Activated naive CD4-positive, alpha-beta T cell treated with anti-CD3 and anti-CD28 coated beads, Interleukin-2, amount 50 U/mL, for 72 hours (primary cell): ENCODE measurements at regions not wholly inside any gene's neighbourhood (a gene's known extent, or its start where the extent isn't known, plus 50 kb on each side); places are given as distances from the start of the nearest gene placed in this dataset.
"Not testable (repeated sequence)": the region's sequence is repeated elsewhere in the genome, so short reads cannot be mapped to it uniquely, and the experiment has no call there.

Source experiments
- ATAC-seq, 2 donors: fragments of 150-1000 bp; cut with Tn5 transposase; 2 replicates each; pipeline ENCODE4 v1.10.0; 2021; ENCODE audit warnings: mild to moderate bottlenecking in 2 of 2, moderate library complexity in 2 of 2
- DNase-seq, 2 donors: peaks; one replicate each; pipeline ENCODE4 v3.0.0; 2021 to 2022; ENCODE audit warnings: low spot score in 2 of 2
- H3K27ac Mint-ChIP-seq, 2 donors: one replicate each; pipeline ENCODE4 v1.8.0; 2022; ENCODE audit warnings: mild to moderate bottlenecking in 2 of 2, mixed read lengths in 2 of 2
- H3K36me3 Mint-ChIP-seq, 2 donors: one replicate each; pipeline ENCODE4 v1.8.0; 2022; ENCODE audit warnings: mixed read lengths in 2 of 2
- H3K9me3 Mint-ChIP-seq, 2 donors: one replicate each; pipeline ENCODE4 v1.8.0; 2022; ENCODE audit warnings: mixed read lengths in 2 of 2

DNA sequence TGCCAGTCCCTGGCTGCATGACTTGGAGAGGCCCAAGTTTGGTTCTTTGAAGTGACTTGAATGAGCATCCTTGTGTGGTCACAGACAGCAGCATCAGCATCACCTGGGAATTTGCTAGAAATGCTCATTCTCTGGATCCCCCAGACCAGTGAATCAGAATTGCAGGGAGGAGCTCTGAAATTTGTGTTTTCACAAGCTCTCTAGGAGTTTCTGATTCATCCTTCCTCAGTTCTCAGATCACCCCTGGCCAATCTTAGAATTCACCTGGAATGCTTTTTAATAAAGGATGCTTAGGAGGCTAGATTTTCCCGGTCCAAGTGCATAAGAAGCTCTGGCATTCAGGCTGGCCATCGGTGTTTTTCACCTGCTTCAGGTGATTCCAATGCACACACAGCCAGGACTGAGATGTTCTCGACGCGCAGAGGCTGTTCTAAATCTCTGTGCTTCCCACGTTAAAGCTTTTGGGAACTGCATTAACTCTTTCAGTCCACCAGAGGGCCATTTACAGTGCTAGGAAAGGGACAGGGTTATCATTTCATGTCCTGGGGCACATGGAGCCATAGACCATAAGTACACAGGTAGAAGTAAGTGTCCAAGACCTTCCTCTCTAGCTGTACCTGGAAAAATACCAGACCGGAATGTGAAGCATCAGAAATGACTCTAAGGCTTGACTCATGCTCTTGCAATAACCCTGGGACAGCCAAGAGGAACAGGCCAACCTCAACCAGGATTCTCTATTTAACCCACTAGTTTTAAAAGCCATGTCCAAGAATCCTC, 85.7 kb upstream of the XYLT1 start:
- ATAC-seq = peak; percentile 33 to 60
- Mint-ChIP-seq H3K36me3 (no peaks in the 10 kb centered on the region), H3K9me3 (no peaks in the 10 kb centered on the region), H3K27ac (no peak overlapping the region)
- no peak for DNase-seq

GRCh38 chr16:17555176-17555575, 84.4 kb upstream of the XYLT1 start:
- H3K27ac Mint-ChIP-seq = peak overlapping the region in 1 of 2 donors; percentile 13

GRCh38 chr16:17552351-17552750, 81.6 kb upstream of the XYLT1 start:
- no peak for DNase-seq
- no peak overlapping the region for H3K27ac Mint-ChIP-seq
- H3K36me3 Mint-ChIP-seq = no peaks in the 10 kb centered on the region
- H3K9me3 Mint-ChIP-seq = no peaks in the 10 kb centered on the region
- no peak for ATAC-seq

More at GRCh38 chr16:17555176-17555575, 84.4 kb upstream of the XYLT1 start:
- DNase-seq (no peak), ATAC-seq (peak in 1 of 2 donors; percentile 28)
- H3K36me3 Mint-ChIP-seq = no peaks in the 10 kb centered on the region
- no peaks in the 10 kb centered on the region for H3K9me3 Mint-ChIP-seq

GRCh38 chr16:17551682-17552081, 80.9 kb upstream of the XYLT1 start:
- not testable (repeated sequence) for H3K9me3 Mint-ChIP-seq, H3K27ac Mint-ChIP-seq, DNase-seq, H3K36me3 Mint-ChIP-seq, ATAC-seq

DNA sequence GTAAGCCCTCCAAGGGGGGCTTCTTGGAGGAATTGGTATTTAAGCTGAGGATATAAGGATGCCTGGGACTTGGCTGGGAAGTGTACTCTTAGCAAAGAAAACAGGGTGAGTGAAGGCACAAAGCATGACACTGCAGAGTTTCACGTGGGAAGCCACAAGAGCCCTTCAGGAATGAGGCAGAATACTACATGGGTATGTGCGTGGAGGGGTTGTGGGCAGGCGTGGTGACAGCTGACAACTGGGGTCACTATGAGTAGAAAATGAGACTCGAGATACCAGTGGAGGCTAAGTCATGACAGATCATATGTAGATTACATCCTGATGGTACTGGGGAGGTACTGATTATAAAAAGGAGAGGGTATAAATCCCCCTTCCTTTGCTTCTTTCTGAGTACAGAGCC, 78.1 kb upstream of the XYLT1 start:
- no peak for DNase-seq
- peaks cover 0 to 9% of the 10 kb centered on the region in 2 donors for H3K9me3 Mint-ChIP-seq
- H3K36me3 Mint-ChIP-seq = no peaks in the 10 kb centered on the region
- no peak overlapping the region for H3K27ac Mint-ChIP-seq
- ATAC-seq = peak in 1 of 2 donors; percentile 31

DNA sequence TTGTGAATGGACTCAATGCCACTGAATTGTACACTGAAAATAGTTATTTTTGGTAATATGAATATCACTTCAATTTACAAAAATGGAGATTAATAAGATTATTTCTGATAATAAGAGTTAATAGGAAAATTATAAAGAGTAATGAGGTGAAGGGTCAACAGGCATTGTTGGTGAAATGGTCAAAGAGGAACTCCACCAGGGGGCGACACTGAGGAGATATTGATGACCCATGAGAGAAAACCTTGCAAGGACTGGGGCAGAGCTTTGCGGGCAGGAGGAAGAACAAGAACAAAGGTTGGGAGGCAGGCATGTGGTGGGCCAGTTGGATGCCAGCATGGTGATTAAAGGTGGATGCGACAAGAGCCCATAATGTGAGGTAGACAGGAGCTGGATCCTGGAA, 74.0 kb upstream of the XYLT1 start:
- peak in 1 of 2 donors; percentile 9 for DNase-seq

DNA sequence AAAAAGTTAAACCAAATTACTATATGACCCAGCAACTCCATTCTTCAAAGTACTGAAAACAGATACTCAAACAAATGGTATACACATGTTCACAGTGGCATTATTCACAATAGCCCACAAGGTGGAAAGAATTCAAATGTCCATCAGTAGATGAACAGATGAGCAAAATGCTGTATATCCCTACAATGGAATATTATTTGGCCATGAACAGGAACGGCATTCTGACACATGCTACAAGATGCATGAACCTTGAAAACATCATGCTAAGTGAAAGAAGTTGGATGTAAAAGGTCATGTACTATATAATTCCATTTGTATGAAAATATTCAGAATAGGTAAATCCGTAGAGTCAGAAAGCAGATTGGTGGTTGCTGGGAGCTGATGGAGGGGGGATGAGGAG, 73.5 kb upstream of the XYLT1 start:
- ATAC-seq (no peak), DNase-seq (no peak)
- Mint-ChIP-seq H3K9me3 (peaks cover 0 to 9% of the 10 kb centered on the region in 2 donors), H3K36me3 (no peaks in the 10 kb centered on the region), H3K27ac (no peak overlapping the region)

More for the DNA sequence above, 74.0 kb upstream of the XYLT1 start:
- H3K9me3 Mint-ChIP-seq = peaks cover 0 to 9% of the 10 kb centered on the region in 2 donors
- H3K27ac Mint-ChIP-seq = no peak overlapping the region
- no peaks in the 10 kb centered on the region for H3K36me3 Mint-ChIP-seq
- ATAC-seq = no peak

- Mint-ChIP-seq H3K27ac (no peak overlapping the region), H3K9me3 (peaks cover 0 to 9% of the 10 kb centered on the region in 2 donors)
- ATAC-seq = no peak
Observed at GRCh38 chr16:17543073-17543472, 72.3 kb upstream of the XYLT1 start.

GRCh38 chr16:17541324-17541723, 70.6 kb upstream of the XYLT1 start:
- ATAC-seq (no peak), DNase-seq (no peak)
- no peak overlapping the region for H3K27ac Mint-ChIP-seq
- peaks cover 0 to 9% of the 10 kb centered on the region in 2 donors for H3K9me3 Mint-ChIP-seq
- H3K36me3 Mint-ChIP-seq = no peaks in the 10 kb centered on the region

More at GRCh38 chr16:17543073-17543472, 72.3 kb upstream of the XYLT1 start:
- no peak for DNase-seq
- no peaks in the 10 kb centered on the region for H3K36me3 Mint-ChIP-seq

DNA sequence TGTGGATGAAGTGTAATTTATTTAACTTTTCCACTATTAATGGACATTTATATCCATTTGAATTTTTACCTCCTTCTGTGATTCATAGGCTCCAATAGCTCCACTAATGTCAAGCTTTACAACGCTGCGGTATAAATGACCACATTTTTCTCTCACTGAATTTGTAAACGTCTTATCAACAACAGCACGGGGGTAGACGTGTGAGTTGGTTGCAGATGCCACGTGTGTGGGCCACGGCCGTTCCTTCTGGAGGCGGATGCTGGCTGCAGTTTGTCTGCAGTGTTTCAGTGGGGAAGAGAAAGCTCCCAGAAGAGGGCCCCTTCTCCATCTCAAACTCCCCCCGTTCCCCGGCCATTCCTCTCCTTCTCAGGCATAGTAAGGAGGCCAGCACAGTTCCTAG, 68.2 kb upstream of the XYLT1 start:
- no peaks in the 10 kb centered on the region for H3K9me3 Mint-ChIP-seq
- DNase-seq (no peak), ATAC-seq (no peak)
- no peak overlapping the region for H3K27ac Mint-ChIP-seq
- no peaks in the 10 kb centered on the region for H3K36me3 Mint-ChIP-seq

DNA sequence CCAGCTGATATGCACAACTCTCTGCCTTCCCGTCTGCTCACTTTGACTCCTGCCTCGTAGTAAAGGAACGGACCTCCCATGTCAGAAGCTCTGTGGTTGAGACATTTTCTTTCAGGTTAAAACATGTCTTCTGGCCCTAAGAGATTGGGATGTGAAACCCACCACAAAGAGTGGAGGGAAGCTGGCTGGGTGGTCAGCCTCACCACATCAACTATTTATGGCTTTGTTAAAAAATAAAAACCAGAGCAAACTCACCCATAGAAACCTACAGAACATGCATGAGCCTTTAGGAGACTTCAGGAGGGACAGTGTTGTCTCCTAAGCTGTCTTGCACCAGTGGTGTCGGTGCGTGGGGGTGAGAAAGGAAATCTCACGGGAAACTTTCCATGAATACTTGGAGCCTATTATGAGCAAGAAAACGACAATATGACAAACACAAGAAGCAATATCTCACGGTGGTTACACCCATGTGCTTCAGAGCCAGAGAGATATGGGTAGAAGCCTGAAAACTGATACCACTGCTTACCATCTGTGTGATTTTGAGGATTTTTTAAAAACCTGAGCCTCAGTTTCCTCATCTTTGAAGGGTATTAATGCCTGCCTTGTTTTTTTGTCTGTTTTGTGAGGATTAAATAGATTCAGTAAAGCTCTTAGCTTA, 61.7 kb upstream of the XYLT1 start:
- Mint-ChIP-seq H3K9me3 (no peaks in the 10 kb centered on the region), H3K27ac (peak overlapping the region in 1 of 2 donors; percentile 17), H3K36me3 (no peaks in the 10 kb centered on the region)
- ATAC-seq (no peak), DNase-seq (no peak)

DNA sequence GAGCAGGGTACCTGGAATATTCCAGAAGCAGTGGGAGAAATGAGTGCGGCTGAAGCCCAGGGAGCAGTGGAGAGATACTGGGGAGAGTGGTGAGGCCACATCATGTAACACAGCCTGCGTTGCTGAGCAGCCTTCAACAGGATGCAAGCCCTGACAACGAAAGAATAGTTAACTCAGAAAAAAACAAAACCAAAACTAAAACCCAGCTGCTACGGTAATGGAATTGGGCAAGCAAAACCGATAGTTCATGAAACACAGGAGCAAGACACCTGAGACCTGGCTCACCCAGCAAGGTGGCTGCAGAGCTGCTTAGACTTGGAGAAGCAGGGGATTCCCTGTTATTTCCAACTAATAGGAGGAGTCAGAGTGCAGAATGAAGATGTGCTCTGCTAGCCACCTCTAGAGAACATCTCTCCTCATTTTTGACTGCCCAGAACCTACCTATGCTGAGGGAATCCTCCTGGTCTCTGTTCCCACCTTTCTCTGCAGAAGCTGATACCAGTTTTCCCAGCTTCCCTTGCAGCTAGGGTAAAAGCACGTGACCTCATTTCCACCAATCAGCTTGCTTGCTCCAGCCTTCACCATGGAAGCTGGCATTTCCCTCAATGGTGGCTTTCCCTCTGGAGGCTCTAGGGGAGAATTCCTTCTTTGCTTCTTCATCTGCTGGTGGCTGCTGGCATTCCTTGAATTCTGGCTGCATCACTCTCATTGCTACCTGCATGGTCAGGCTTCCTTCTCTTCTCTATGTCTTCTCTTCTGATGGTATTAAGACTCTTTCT, 59.4 kb upstream of the XYLT1 start:
- DNase-seq (peak in 1 of 2 donors; percentile 13), ATAC-seq (peak; percentile 91)
- no peaks in the 10 kb centered on the region for H3K36me3 Mint-ChIP-seq
- H3K27ac Mint-ChIP-seq = peak overlapping the region; percentile 69 to 82
- no peaks in the 10 kb centered on the region for H3K9me3 Mint-ChIP-seq

- Mint-ChIP-seq H3K36me3 (no peaks in the 10 kb centered on the region), H3K27ac (peak overlapping the region in 1 of 2 donors; percentile 15), H3K9me3 (no peaks in the 10 kb centered on the region)
- no peak for ATAC-seq
- no peak for DNase-seq
Observed at GRCh38 chr16:17526956-17527937, 56.5 kb upstream of the XYLT1 start.

- ATAC-seq = no peak
- Mint-ChIP-seq H3K9me3 (no peaks in the 10 kb centered on the region), H3K27ac (no peak overlapping the region), H3K36me3 (no peaks in the 10 kb centered on the region)
- no peak for DNase-seq
Observed at GRCh38 chr16:17524656-17525055, 53.9 kb upstream of the XYLT1 start.

- Mint-ChIP-seq H3K27ac (no peak overlapping the region), H3K36me3 (no peaks in the 10 kb centered on the region), H3K9me3 (no peaks in the 10 kb centered on the region)
- DNase-seq (no peak), ATAC-seq (no peak)
Observed at GRCh38 chr16:17520561-17520960, 49.8 kb upstream of the XYLT1 start.
